ENCODE measurements at regions not wholly inside any gene's neighbourhood (a gene's known extent, or its start where the extent isn't known, plus 50 kb on each side); places are given as distances from the start of the nearest gene placed in this dataset.

- intact Hi-C loops (cut with micrococcal nuclease): no loop called here
- no peak overlapping the region for H3K4me3 Mint-ChIP-seq
- no peak for DNase-seq
- H3K27me3 Mint-ChIP-seq (ENCODE audit: low read depth): no peaks in the 10 kb centered on the region
- H3K36me3 Mint-ChIP-seq (ENCODE audit: low read depth): no peaks in the 10 kb centered on the region
- H3K27ac Mint-ChIP-seq: no peak overlapping the region
- H3K4me1 Mint-ChIP-seq (ENCODE audit: low read depth): no peaks in the 10 kb centered on the region
- CTCF ChIA-PET: no interaction called here
- H3K9me3 Mint-ChIP-seq: peaks cover 10% of the 10 kb centered on the region
These were observed 79.0 kb upstream of the TCF7L2 start for GRCh38 chr10:112871021-112871420.

- H3K4me3 Mint-ChIP-seq: no peak overlapping the region
- intact Hi-C loops (cut with micrococcal nuclease): no loop called here
- H3K9me3 Mint-ChIP-seq: peaks cover 10% of the 10 kb centered on the region
These were observed 77.3 kb upstream of the TCF7L2 start for GRCh38 chr10:112872728-112873127.

GRCh38 chr10:112873541-112873940 lies 76.5 kb upstream of the TCF7L2 start:
- CTCF ChIA-PET: no interaction called here
- Mint-ChIP-seq H3K27me3 (ENCODE audit: low read depth) (no peaks in the 10 kb centered on the region), H3K9me3 (peaks cover 10% of the 10 kb centered on the region), H3K4me1 (ENCODE audit: low read depth) (no peaks in the 10 kb centered on the region), H3K36me3 (ENCODE audit: low read depth) (no peaks in the 10 kb centered on the region), H3K27ac (no peak overlapping the region), H3K4me3 (no peak overlapping the region)
- intact Hi-C loops (cut with micrococcal nuclease): no loop called here
- no peak for DNase-seq

More at GRCh38 chr10:112872728-112873127, 77.3 kb upstream of the TCF7L2 start:
- CTCF ChIA-PET: no interaction called here
- Mint-ChIP-seq H3K36me3 (ENCODE audit: low read depth) (no peaks in the 10 kb centered on the region), H3K4me1 (ENCODE audit: low read depth) (no peaks in the 10 kb centered on the region), H3K27ac (no peak overlapping the region), H3K27me3 (ENCODE audit: low read depth) (no peaks in the 10 kb centered on the region)
- no peak for DNase-seq

- no peak overlapping the region for H3K27ac Mint-ChIP-seq
- peaks cover 10% of the 10 kb centered on the region for H3K9me3 Mint-ChIP-seq
- CTCF ChIA-PET: no interaction called here
These were observed 75.1 kb upstream of the TCF7L2 start for GRCh38 chr10:112874982-112875381.

GRCh38 chr10:112875476-112876267 lies 74.4 kb upstream of the TCF7L2 start:
- CTCF ChIA-PET: no interaction called here
- Mint-ChIP-seq H3K27me3 (ENCODE audit: low read depth) (no peaks in the 10 kb centered on the region), H3K4me3 (no peak overlapping the region), H3K9me3 (peaks cover 10% of the 10 kb centered on the region), H3K36me3 (ENCODE audit: low read depth) (no peaks in the 10 kb centered on the region), H3K27ac (no peak overlapping the region), H3K4me1 (ENCODE audit: low read depth) (no peaks in the 10 kb centered on the region)
- intact Hi-C loops (cut with micrococcal nuclease): no loop called here
- peak; percentile 12 for DNase-seq

More at GRCh38 chr10:112874982-112875381, 75.1 kb upstream of the TCF7L2 start:
- no peaks in the 10 kb centered on the region for H3K36me3 Mint-ChIP-seq (ENCODE audit: low read depth)
- no peaks in the 10 kb centered on the region for H3K4me1 Mint-ChIP-seq (ENCODE audit: low read depth)
- DNase-seq: no peak
- no peak overlapping the region for H3K4me3 Mint-ChIP-seq
- intact Hi-C loops (cut with micrococcal nuclease): no loop called here
- no peaks in the 10 kb centered on the region for H3K27me3 Mint-ChIP-seq (ENCODE audit: low read depth)

- Mint-ChIP-seq H3K27ac (no peak overlapping the region), H3K4me1 (ENCODE audit: low read depth) (no peaks in the 10 kb centered on the region), H3K36me3 (ENCODE audit: low read depth) (no peaks in the 10 kb centered on the region), H3K9me3 (peaks cover 7% of the 10 kb centered on the region), H3K4me3 (no peak overlapping the region), H3K27me3 (ENCODE audit: low read depth) (no peaks in the 10 kb centered on the region)
- intact Hi-C loops (cut with micrococcal nuclease): no loop called here
- CTCF ChIA-PET: no interaction called here
- no peak for DNase-seq
These were observed 69.2 kb upstream of the TCF7L2 start for GRCh38 chr10:112880633-112881530.

- H3K4me3 Mint-ChIP-seq: no peak overlapping the region
- H3K27ac Mint-ChIP-seq: no peak overlapping the region
- CTCF ChIA-PET: no interaction called here
- H3K36me3 Mint-ChIP-seq (ENCODE audit: low read depth): no peaks in the 10 kb centered on the region
- peaks cover 7% of the 10 kb centered on the region for H3K9me3 Mint-ChIP-seq
- H3K27me3 Mint-ChIP-seq (ENCODE audit: low read depth): no peaks in the 10 kb centered on the region
- no peaks in the 10 kb centered on the region for H3K4me1 Mint-ChIP-seq (ENCODE audit: low read depth)
- DNase-seq: no peak
- intact Hi-C loops (cut with micrococcal nuclease): no loop called here
These were observed 66.5 kb upstream of the TCF7L2 start for GRCh38 chr10:112883360-112884178.

- Mint-ChIP-seq H3K4me3 (no peak overlapping the region), H3K9me3 (peaks cover 7% of the 10 kb centered on the region), H3K27ac (no peak overlapping the region), H3K36me3 (ENCODE audit: low read depth) (no peaks in the 10 kb centered on the region), H3K4me1 (ENCODE audit: low read depth) (no peaks in the 10 kb centered on the region), H3K27me3 (ENCODE audit: low read depth) (no peaks in the 10 kb centered on the region)
- CTCF ChIA-PET: no interaction called here
- no peak for DNase-seq
- intact Hi-C loops (cut with micrococcal nuclease): no loop called here
These were observed 65.9 kb upstream of the TCF7L2 start for GRCh38 chr10:112884179-112884504.

- CTCF ChIA-PET: no interaction called here
- no peak for DNase-seq
- intact Hi-C loops (cut with micrococcal nuclease): no loop called here
These were observed 63.6 kb upstream of the TCF7L2 start for GRCh38 chr10:112886463-112886862.

GRCh38 chr10:112887968-112888367 lies 62.1 kb upstream of the TCF7L2 start:
- Mint-ChIP-seq H3K4me1 (ENCODE audit: low read depth) (no peaks in the 10 kb centered on the region), H3K36me3 (ENCODE audit: low read depth) (peaks cover 3% of the 10 kb centered on the region), H3K4me3 (no peak overlapping the region), H3K27ac (no peak overlapping the region), H3K9me3 (peaks cover 11% of the 10 kb centered on the region), H3K27me3 (ENCODE audit: low read depth) (no peaks in the 10 kb centered on the region)
- CTCF ChIA-PET: no interaction called here
- intact Hi-C loops (cut with micrococcal nuclease): no loop called here
- DNase-seq: no peak

More at GRCh38 chr10:112886463-112886862, 63.6 kb upstream of the TCF7L2 start:
- Mint-ChIP-seq H3K27ac (no peak overlapping the region), H3K9me3 (peaks cover 7% of the 10 kb centered on the region), H3K27me3 (ENCODE audit: low read depth) (no peaks in the 10 kb centered on the region), H3K36me3 (ENCODE audit: low read depth) (no peaks in the 10 kb centered on the region), H3K4me3 (no peak overlapping the region), H3K4me1 (ENCODE audit: low read depth) (no peaks in the 10 kb centered on the region)

- Mint-ChIP-seq H3K4me1 (ENCODE audit: low read depth) (no peaks in the 10 kb centered on the region), H3K27ac (no peak overlapping the region), H3K36me3 (ENCODE audit: low read depth) (peaks cover 3% of the 10 kb centered on the region)
These were observed 54.8 kb upstream of the TCF7L2 start for GRCh38 chr10:112895292-112895691.

GRCh38 chr10:112896273-112896672 lies 53.8 kb upstream of the TCF7L2 start:
- no peak overlapping the region for H3K4me3 Mint-ChIP-seq
- intact Hi-C loops (cut with micrococcal nuclease): no loop called here

More at GRCh38 chr10:112895292-112895691, 54.8 kb upstream of the TCF7L2 start:
- no peaks in the 10 kb centered on the region for H3K27me3 Mint-ChIP-seq (ENCODE audit: low read depth)
- intact Hi-C loops (cut with micrococcal nuclease): no loop called here
- H3K4me3 Mint-ChIP-seq: no peak overlapping the region
- CTCF ChIA-PET: interaction anchor here (0.7 kb wide), 1 partner anchor 1159 kb away, joined by 3 read pairs; no protein-coding TSS in a partner anchor
- H3K9me3 Mint-ChIP-seq: peaks cover 4% of the 10 kb centered on the region
- no peak for DNase-seq

More at GRCh38 chr10:112896273-112896672, 53.8 kb upstream of the TCF7L2 start:
- Mint-ChIP-seq H3K27ac (no peak overlapping the region), H3K36me3 (ENCODE audit: low read depth) (peaks cover 3% of the 10 kb centered on the region), H3K4me1 (ENCODE audit: low read depth) (no peaks in the 10 kb centered on the region), H3K27me3 (ENCODE audit: low read depth) (no peaks in the 10 kb centered on the region), H3K9me3 (peaks cover 4% of the 10 kb centered on the region)
- DNase-seq: no peak
- CTCF ChIA-PET: interaction anchor here (0.6 kb wide), 1 partner anchor 192 kb away, joined by 3 read pairs; no protein-coding TSS in a partner anchor

All from activated naive CD4-positive, alpha-beta T cell treated with anti-CD3 and anti-CD28 coated beads for 36 hours (primary cell).